ENCODE measurements at regions not wholly inside any gene's neighbourhood (a gene's known extent, or its start where the extent isn't known, plus 50 kb on each side); places are given as distances from the start of the nearest gene placed in this dataset.

- no peak for DNase-seq
These were observed 170.3 kb downstream of the ZPLD1 start for GRCh38 chr3:102605153-102605552.

GRCh38 chr3:102608875-102609274, 174.1 kb downstream of the ZPLD1 start:
- no peak for DNase-seq

- DNase-seq = no peak
These were observed 179.3 kb downstream of the ZPLD1 start for GRCh38 chr3:102614021-102614569.

- no peak for DNase-seq
These were observed 179.8 kb downstream of the ZPLD1 start for GRCh38 chr3:102614585-102614984.

GRCh38 chr3:102617381-102617780, 182.6 kb downstream of the ZPLD1 start:
- no peak for DNase-seq

- no peak for DNase-seq
These were observed 184.5 kb downstream of the ZPLD1 start for GRCh38 chr3:102619361-102619760.

GRCh38 chr3:102629943-102630342, 195.1 kb downstream of the ZPLD1 start:
- no peak for DNase-seq

- no peak for DNase-seq
These were observed 195.7 kb downstream of the ZPLD1 start for GRCh38 chr3:102630531-102630930.

- DNase-seq = no peak
These were observed 208.7 kb downstream of the ZPLD1 start for GRCh38 chr3:102643546-102643945.

GRCh38 chr3:102646557-102646956, 211.7 kb downstream of the ZPLD1 start:
- DNase-seq = no peak

- no peak for DNase-seq
These were observed 225.8 kb downstream of the ZPLD1 start for GRCh38 chr3:102660653-102661052.

- DNase-seq = no peak
These were observed 227.1 kb downstream of the ZPLD1 start for GRCh38 chr3:102661707-102662497.

GRCh38 chr3:102662498-102662772, 227.6 kb downstream of the ZPLD1 start:
- no peak for DNase-seq

- no peak for DNase-seq
These were observed 229.3 kb downstream of the ZPLD1 start for GRCh38 chr3:102664126-102664525.

GRCh38 chr3:102665183-102665582, 230.4 kb downstream of the ZPLD1 start:
- no peak for DNase-seq

- DNase-seq = no peak
These were observed 233.4 kb downstream of the ZPLD1 start for GRCh38 chr3:102668247-102668646.

- no peak for DNase-seq
These were observed 236.2 kb downstream of the ZPLD1 start for GRCh38 chr3:102670986-102671385.

- no peak for DNase-seq
These were observed 237.5 kb downstream of the ZPLD1 start for GRCh38 chr3:102672305-102672704.

- peak; percentile 86 for DNase-seq
These were observed 238.7 kb downstream of the ZPLD1 start for GRCh38 chr3:102673271-102674115.

- DNase-seq = no peak
These were observed 239.5 kb downstream of the ZPLD1 start for GRCh38 chr3:102674284-102674683.

- no peak for DNase-seq
These were observed 241.6 kb downstream of the ZPLD1 start for GRCh38 chr3:102676424-102676823.

GRCh38 chr3:102682741-102683140, 247.9 kb downstream of the ZPLD1 start:
- no peak for DNase-seq

- no peak for DNase-seq
These were observed 252.0 kb downstream of the ZPLD1 start for GRCh38 chr3:102686792-102687191.

All from OCI-M1 (cell line).